Vagina (tissue), 2 donors: ENCODE measurements at regions not wholly inside any gene's neighbourhood (a gene's known extent, or its start where the extent isn't known, plus 50 kb on each side); places are given as distances from the start of the nearest gene placed in this dataset.

ENCODE experiments used
- DNase-seq, 2 donors: peaks; one replicate each; pipeline ENCODE4 v3.0.0-alpha.2; 2017; ENCODE audit errors: extremely low spot score in 2 of 2
- H3K27ac ChIP-seq: fragments of 200-600 bp; sonication (generic); one replicate; pipeline ENCODE4 v1.5.1; 2019
- H3K27me3 ChIP-seq: fragments of 200-600 bp; sonication (generic); one replicate; pipeline ENCODE4 v1.5.1; 2019
- H3K36me3 ChIP-seq, 2 donors: fragments of 200-600 bp; sonication (generic); one replicate each; pipeline ENCODE4 v1.5.1; 2017 to 2019
- H3K4me1 ChIP-seq: fragments of 200-600 bp; sonication (generic); one replicate; pipeline ENCODE4 v1.5.1; 2019
- H3K4me3 ChIP-seq, 2 donors: fragments of 200-600 bp; sonication (generic); 1 replicate in 1 of 2; 2 replicates in 1 of 2; pipeline ENCODE4 v1.5.1; 2016 to 2019
- H3K9me3 ChIP-seq: fragments of 200-600 bp; sonication (generic); one replicate; pipeline ENCODE4 v1.5.1; 2019
- POLR2A ChIP-seq, 2 donors: fragments of 450-650 bp; IDR thresholded peaks; one replicate each; pipeline ENCODE4 v1.6.1; 2017; ENCODE audit warnings: antibody characterized with exemption in 2 of 2, mild to moderate bottlenecking in 2 of 2, moderate library complexity in 2 of 2
- POLR2AphosphoS5 ChIP-seq, 2 donors: sonication (generic); formaldehyde crosslinking; IDR thresholded peaks; one replicate each; pipeline ENCODE4 v1.9.0; 2017; ENCODE audit warnings: antibody characterized with exemption in 2 of 2, mild to moderate bottlenecking in 2 of 2, low read depth in 1 of 2; ENCODE audit not compliant: insufficient read depth in 1 of 2
- intact Hi-C: fragments of 100-400 bp; cut with DNase I; formaldehyde crosslinking; loops from one replicate; pipeline ENCODE4 v1.15.1; 2023
- TF ChIP-seq, protein P1 (sequence below), 3 experiments: fragments of 450-650 bp in 2 of 3; fragments of 200-600 bp in 1 of 3; sonication (generic) in 1 of 3; IDR thresholded peaks; one replicate each; pipeline ENCODE4 v1.5.1; 2017 to 2019; ENCODE audit warnings: antibody characterized with exemption in 3 of 3, mild to moderate bottlenecking in 2 of 3, moderate library complexity in 2 of 3

DNA sequence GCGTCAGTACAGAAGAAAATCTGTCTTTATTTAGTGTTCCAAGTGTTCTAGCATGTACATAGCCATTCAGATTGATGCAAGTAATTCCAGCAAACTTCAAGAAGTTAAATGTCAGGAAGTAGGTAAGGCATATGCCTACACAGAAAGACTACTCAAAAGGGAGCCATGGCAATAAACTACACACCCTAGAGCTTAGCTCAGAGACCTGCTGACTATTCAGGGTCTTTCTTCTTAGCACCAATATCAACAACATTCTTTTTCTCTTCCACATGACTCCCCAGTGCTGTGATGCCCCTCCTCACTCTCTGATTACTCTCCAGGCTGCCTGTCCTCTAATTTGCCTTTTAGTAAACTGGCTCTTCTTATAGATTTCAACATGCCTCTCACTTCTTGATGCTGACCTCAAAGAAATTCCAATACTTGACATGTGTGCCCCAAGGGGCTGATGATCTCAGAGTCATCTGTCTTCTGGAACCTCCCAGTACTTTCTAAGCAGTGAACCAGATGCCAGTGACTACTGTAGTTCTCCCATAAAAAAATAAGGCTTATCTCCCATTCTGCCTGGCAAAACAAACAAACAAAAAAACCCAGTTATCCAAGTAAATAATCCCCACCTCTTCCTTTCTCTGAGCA is 909.2 kb upstream of the FANCL start:
- H3K4me3 ChIP-seq = no peak overlapping the region
- TF ChIP-seq POLR2AphosphoS5 (IDR thresholded peaks at IDR 0.05; ENCODE audit: insufficient read depth in 1 of 2, low read depth in 1 of 2) (no peak), POLR2A (IDR thresholded peaks at IDR 0.05) (no peak)
- TF ChIP-seq, protein P1, sequence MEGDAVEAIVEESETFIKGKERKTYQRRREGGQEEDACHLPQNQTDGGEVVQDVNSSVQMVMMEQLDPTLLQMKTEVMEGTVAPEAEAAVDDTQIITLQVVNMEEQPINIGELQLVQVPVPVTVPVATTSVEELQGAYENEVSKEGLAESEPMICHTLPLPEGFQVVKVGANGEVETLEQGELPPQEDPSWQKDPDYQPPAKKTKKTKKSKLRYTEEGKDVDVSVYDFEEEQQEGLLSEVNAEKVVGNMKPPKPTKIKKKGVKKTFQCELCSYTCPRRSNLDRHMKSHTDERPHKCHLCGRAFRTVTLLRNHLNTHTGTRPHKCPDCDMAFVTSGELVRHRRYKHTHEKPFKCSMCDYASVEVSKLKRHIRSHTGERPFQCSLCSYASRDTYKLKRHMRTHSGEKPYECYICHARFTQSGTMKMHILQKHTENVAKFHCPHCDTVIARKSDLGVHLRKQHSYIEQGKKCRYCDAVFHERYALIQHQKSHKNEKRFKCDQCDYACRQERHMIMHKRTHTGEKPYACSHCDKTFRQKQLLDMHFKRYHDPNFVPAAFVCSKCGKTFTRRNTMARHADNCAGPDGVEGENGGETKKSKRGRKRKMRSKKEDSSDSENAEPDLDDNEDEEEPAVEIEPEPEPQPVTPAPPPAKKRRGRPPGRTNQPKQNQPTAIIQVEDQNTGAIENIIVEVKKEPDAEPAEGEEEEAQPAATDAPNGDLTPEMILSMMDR (IDR thresholded peaks at IDR 0.05) = no peak
- no peaks in the 10 kb centered on the region for H3K27me3 ChIP-seq
- no peak overlapping the region for H3K27ac ChIP-seq
- no peaks in the 10 kb centered on the region for H3K4me1 ChIP-seq
- H3K9me3 ChIP-seq = no peaks in the 10 kb centered on the region
- no peak for DNase-seq
- intact Hi-C loops = no loop called here
- no peaks in the 10 kb centered on the region for H3K36me3 ChIP-seq

DNA sequence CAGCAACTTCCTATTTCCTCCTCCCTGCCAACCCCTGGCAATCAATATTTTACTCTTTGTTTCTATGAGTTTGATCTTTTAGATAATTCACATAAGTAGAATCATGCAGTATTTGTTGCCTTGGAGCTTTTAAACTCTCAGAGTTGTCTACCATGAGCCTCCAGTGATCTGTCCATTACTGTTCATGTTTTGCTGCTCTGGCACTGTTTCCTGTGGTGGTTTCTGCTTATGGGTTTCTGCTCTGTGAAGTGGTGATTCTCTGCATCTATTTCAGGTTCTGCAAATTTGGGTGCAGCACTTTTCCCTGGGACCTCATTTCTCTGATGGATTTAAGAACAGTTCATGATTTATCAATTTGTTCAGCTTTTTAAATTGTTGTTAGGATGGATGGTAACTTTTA is 908.1 kb upstream of the FANCL start:
- H3K36me3 ChIP-seq = no peaks in the 10 kb centered on the region

DNA sequence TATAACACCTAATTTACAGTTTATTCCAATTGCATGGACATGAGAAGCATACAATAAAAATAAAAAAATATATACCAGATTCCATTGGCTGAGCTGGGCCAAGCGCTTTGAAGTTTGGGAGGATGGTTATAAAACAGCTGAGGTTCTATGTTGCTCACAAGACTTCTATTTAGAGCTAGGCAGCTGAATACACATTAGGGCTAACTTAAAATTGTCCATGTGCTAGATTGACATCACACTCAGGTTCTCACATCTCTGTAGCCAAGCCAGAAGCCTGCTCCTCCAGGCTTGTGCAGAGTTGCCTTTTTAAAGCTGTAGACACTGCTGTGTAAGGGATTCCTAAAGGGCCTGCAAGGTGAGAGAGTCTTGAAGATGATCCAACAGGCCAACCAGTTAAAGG is 871.1 kb upstream of the FANCL start:
- Histone ChIP-seq H3K27ac (no peak overlapping the region), H3K4me3 (no peak overlapping the region), H3K36me3 (no peaks in the 10 kb centered on the region), H3K4me1 (no peaks in the 10 kb centered on the region), H3K27me3 (no peaks in the 10 kb centered on the region), H3K9me3 (no peaks in the 10 kb centered on the region)
- TF ChIP-seq, protein P1 (IDR thresholded peaks at IDR 0.05) = no peak
- TF ChIP-seq POLR2AphosphoS5 (IDR thresholded peaks at IDR 0.05; ENCODE audit: insufficient read depth in 1 of 2, low read depth in 1 of 2) (no peak), POLR2A (IDR thresholded peaks at IDR 0.05) (no peak)
- no peak for DNase-seq
- intact Hi-C loops = no loop called here

More for the DNA sequence above, 908.1 kb upstream of the FANCL start:
- no peak overlapping the region for H3K4me3 ChIP-seq
- no peak for DNase-seq
- TF ChIP-seq POLR2A (IDR thresholded peaks at IDR 0.05) (no peak), POLR2AphosphoS5 (IDR thresholded peaks at IDR 0.05; ENCODE audit: insufficient read depth in 1 of 2, low read depth in 1 of 2) (no peak)
- no peak overlapping the region for H3K27ac ChIP-seq
- H3K9me3 ChIP-seq = no peaks in the 10 kb centered on the region
- H3K27me3 ChIP-seq = no peaks in the 10 kb centered on the region
- intact Hi-C loops = no loop called here
- no peaks in the 10 kb centered on the region for H3K4me1 ChIP-seq

DNA sequence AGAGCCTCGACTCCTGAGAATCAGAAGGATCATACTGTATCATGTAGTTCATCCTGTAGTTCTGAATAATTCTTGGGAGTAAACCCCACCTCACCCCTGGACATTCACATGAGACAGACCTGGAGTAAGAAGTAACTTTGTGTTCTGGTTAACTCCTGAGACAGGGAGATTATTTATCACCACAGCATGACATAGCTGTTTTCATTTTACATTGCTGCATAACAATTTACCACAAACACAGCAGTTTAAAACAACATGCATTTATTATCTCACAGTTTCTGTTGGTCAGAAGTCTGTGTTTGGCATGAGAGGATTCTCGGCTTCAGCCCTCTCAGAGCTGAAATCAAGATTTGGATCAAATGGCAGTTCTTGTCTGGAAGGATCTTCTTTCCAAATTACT is 855.8 kb upstream of the FANCL start:
- H3K9me3 ChIP-seq = no peaks in the 10 kb centered on the region
- no peak for DNase-seq
- H3K27me3 ChIP-seq = no peaks in the 10 kb centered on the region
- H3K4me1 ChIP-seq = no peaks in the 10 kb centered on the region
- no peaks in the 10 kb centered on the region for H3K36me3 ChIP-seq
- intact Hi-C loops = no loop called here
- H3K4me3 ChIP-seq = no peak overlapping the region
- TF ChIP-seq, protein P1 (IDR thresholded peaks at IDR 0.05) = no peak
- no peak for TF ChIP-seq POLR2A (IDR thresholded peaks at IDR 0.05)
- TF ChIP-seq POLR2AphosphoS5 (IDR thresholded peaks at IDR 0.05; ENCODE audit: insufficient read depth in 1 of 2, low read depth in 1 of 2) = no peak
- H3K27ac ChIP-seq = no peak overlapping the region

DNA sequence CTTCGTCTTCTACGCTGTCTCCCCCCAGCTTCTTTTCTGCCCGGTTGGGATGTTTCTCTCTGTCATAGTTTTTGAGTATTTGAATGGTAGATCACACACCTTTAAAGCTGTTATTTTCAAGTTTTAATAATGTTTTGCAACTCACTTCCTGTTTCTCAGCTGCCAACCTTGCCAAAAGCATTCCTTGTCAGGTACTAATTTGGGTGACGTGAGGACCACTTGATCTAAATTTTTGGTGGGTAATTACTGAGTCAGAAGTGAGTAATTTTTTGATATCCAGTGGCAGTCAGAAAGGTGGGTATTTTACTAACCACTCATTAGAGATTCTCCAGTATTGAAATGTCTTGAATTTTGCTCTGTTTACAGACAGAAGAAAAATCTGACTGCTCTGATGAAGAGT is 852.4 kb upstream of the FANCL start:
- no peak for DNase-seq
- intact Hi-C loops = no loop called here

More for the DNA sequence above, 852.4 kb upstream of the FANCL start:
- Histone ChIP-seq H3K9me3 (no peaks in the 10 kb centered on the region), H3K27ac (no peak overlapping the region), H3K4me3 (no peak overlapping the region), H3K36me3 (no peaks in the 10 kb centered on the region), H3K27me3 (no peaks in the 10 kb centered on the region), H3K4me1 (no peaks in the 10 kb centered on the region)
- TF ChIP-seq, protein P1 (IDR thresholded peaks at IDR 0.05) = no peak
- TF ChIP-seq POLR2AphosphoS5 (IDR thresholded peaks at IDR 0.05; ENCODE audit: insufficient read depth in 1 of 2, low read depth in 1 of 2) (no peak), POLR2A (IDR thresholded peaks at IDR 0.05) (no peak)
